WTC11 (cell line): ENCODE measurements at regions not wholly inside any gene's neighbourhood (a gene's known extent, or its start where the extent isn't known, plus 50 kb on each side); places are given as distances from the start of the nearest gene placed in this dataset.

Experiments used
- ATAC-seq: fragments of 200-7000 bp; cut with Tn5 transposase; 2 replicates; pipeline ENCODE4 v1.10.0; 2021; ENCODE audit warnings: mild to moderate bottlenecking, moderate library complexity
- CTCF ChIA-PET: fragments of 300-600 bp; sonication (Branson Sonifier 250); formaldehyde crosslinking; loops from one replicate; lab custom pipeline; 2021; ENCODE audit warnings: antibody characterized with exemption; lab: Charles Lee
- POLR2A ChIA-PET: fragments of 350-600 bp; sonication (Branson Sonifier 250); formaldehyde crosslinking; loops from one replicate; lab custom pipeline; 2021; ENCODE audit warnings: antibody characterized with exemption; lab: Charles Lee
- DNase-seq: peaks from one replicate; pipeline ENCODE4 v3.0.0; 2021; ENCODE audit warnings: low spot score
- H3K27ac Mint-ChIP-seq: 2 replicates; pipeline ENCODE4 v1.8.0; 2021; ENCODE audit warnings: mixed read lengths
- H3K27me3 Mint-ChIP-seq: 2 replicates; pipeline ENCODE4 v1.8.0; 2021; ENCODE audit warnings: low read depth, mild to moderate bottlenecking, moderate library complexity, mixed read lengths
- H3K36me3 Mint-ChIP-seq: 2 replicates; pipeline ENCODE4 v1.8.0; 2021; ENCODE audit warnings: mixed read lengths
- H3K4me1 Mint-ChIP-seq: 2 replicates; pipeline ENCODE4 v1.8.0; 2022; ENCODE audit warnings: mixed read lengths
- H3K4me3 Mint-ChIP-seq: 2 replicates; pipeline ENCODE4 v1.8.0; 2021; ENCODE audit warnings: mild to moderate bottlenecking, moderate library complexity, mixed read lengths
- H3K9me3 Mint-ChIP-seq: 2 replicates; pipeline ENCODE4 v1.8.0; 2021; ENCODE audit warnings: mixed read lengths
- ARID4B ChIP-seq: sonication (generic); formaldehyde crosslinking; IDR thresholded peaks from 2 replicates; pipeline ENCODE4 v1.8.0; 2023; ENCODE audit warnings: missing genetic modification reagents, mild to moderate bottlenecking, borderline replicate concordance
- ELF4 ChIP-seq: sonication (generic); formaldehyde crosslinking; IDR thresholded peaks from 2 replicates; pipeline ENCODE4 v1.8.1; 2022; ENCODE audit warnings: low read depth, mild to moderate bottlenecking, moderate library complexity, missing genetic modification reagents
- HMGXB4 ChIP-seq: sonication (generic); formaldehyde crosslinking; IDR thresholded peaks from 2 replicates; pipeline ENCODE4 v1.8.1; 2023; ENCODE audit warnings: mild to moderate bottlenecking, moderate library complexity, missing genetic modification reagents
- IRF1 ChIP-seq: sonication (generic); formaldehyde crosslinking; IDR thresholded peaks from 2 replicates; pipeline ENCODE4 v1.8.0; 2023; ENCODE audit warnings: missing genetic modification reagents
- NR3C1 ChIP-seq: sonication (generic); formaldehyde crosslinking; conservative IDR thresholded peaks from 2 replicates; pipeline ENCODE4 v1.8.1; 2023; ENCODE audit warnings: low read depth, mild to moderate bottlenecking, missing genetic modification reagents
- RELA ChIP-seq: sonication (generic); formaldehyde crosslinking; IDR thresholded peaks from 2 replicates; pipeline ENCODE4 v1.8.1; 2022; ENCODE audit warnings: missing genetic modification reagents, mild to moderate bottlenecking, borderline replicate concordance
- SOX15 ChIP-seq: fragments of 250-450 bp; sonication (Bioruptor Pico); IDR thresholded peaks from 2 replicates; pipeline ENCODE4 v1.9.0; 2021; ENCODE audit warnings: mild to moderate bottlenecking
- ZMAT4 ChIP-seq: fragments of 250-450 bp; sonication (Bioruptor Pico); IDR thresholded peaks from 2 replicates; pipeline ENCODE4 v1.9.0; 2021; ENCODE audit warnings: mild to moderate bottlenecking
- ZNF121 ChIP-seq: sonication (generic); formaldehyde crosslinking; IDR thresholded peaks from 2 replicates; pipeline ENCODE4 v1.8.0; 2023; ENCODE audit warnings: missing genetic modification reagents
- ZNF232 ChIP-seq: sonication (generic); formaldehyde crosslinking; IDR thresholded peaks from 2 replicates; pipeline ENCODE4 v1.8.0; 2022; ENCODE audit warnings: mild to moderate bottlenecking, missing genetic modification reagents
- ZNF416 ChIP-seq: fragments of 250-450 bp; sonication (Bioruptor Pico); IDR thresholded peaks from 2 replicates; pipeline ENCODE4 v1.9.0; 2021; ENCODE audit warnings: mild to moderate bottlenecking, inconsistent platforms
- ZNF425 ChIP-seq: fragments of 250-450 bp; sonication (Bioruptor Pico); conservative IDR thresholded peaks from 2 replicates; pipeline ENCODE4 v1.9.0; 2021; ENCODE audit warnings: mild to moderate bottlenecking
- ZNF671 ChIP-seq: fragments of 250-450 bp; sonication (Bioruptor Pico); IDR thresholded peaks from 2 replicates; pipeline ENCODE4 v1.8.0; 2021; ENCODE audit warnings: mild to moderate bottlenecking

- Mint-ChIP-seq H3K27ac (no peak overlapping the region), H3K36me3 (no peaks in the 10 kb centered on the region), H3K27me3 (peaks cover 6% of the 10 kb centered on the region), H3K4me1 (no peaks in the 10 kb centered on the region), H3K4me3 (no peak overlapping the region), H3K9me3 (no peaks in the 10 kb centered on the region)
- ChIA-PET CTCF (no interaction called here), POLR2A (no interaction called here)
- no peak for DNase-seq
- ATAC-seq, result no peak
- no peak for TF ChIP-seq RELA (CRISPR knock-in tag)
These were observed 123.0 kb upstream of the MAMLD1 start for GRCh38 chrX:150239946-150240642.

GRCh38 chrX:150240643-150240970 is 122.5 kb upstream of the MAMLD1 start:
- no peaks in the 10 kb centered on the region for H3K36me3 Mint-ChIP-seq
- DNase-seq, result no peak
- no peak overlapping the region for H3K4me3 Mint-ChIP-seq
- peaks cover 6% of the 10 kb centered on the region for H3K27me3 Mint-ChIP-seq
- no peak overlapping the region for H3K27ac Mint-ChIP-seq
- ChIA-PET POLR2A (no interaction called here), CTCF (no interaction called here)
- no peaks in the 10 kb centered on the region for H3K9me3 Mint-ChIP-seq
- no peaks in the 10 kb centered on the region for H3K4me1 Mint-ChIP-seq
- ATAC-seq, result no peak
- TF ChIP-seq ZNF232 (CRISPR knock-in tag) (no peak), ZNF121 (no peak), ARID4B (CRISPR knock-in tag) (no peak), ZMAT4 (CRISPR knock-in tag) (no peak), ZNF425 (no peak), ELF4 (CRISPR knock-in tag) (no peak), IRF1 (CRISPR knock-in tag) (no peak), HMGXB4 (no peak), SOX15 (CRISPR knock-in tag) (no peak), ZNF416 (no peak), ZNF671 (no peak), NR3C1 (CRISPR knock-in tag) (no peak)
